NCI-H524 treated with DMSO at 0.1 percent for 48 hours (cell line): ENCODE measurements at regions not wholly inside any gene's neighbourhood (a gene's known extent, or its start where the extent isn't known, plus 50 kb on each side); places are given as distances from the start of the nearest gene placed in this dataset.

Experiments used
- DNase-seq: peaks from one replicate; lab custom pipeline; 2025; lab: John Stamatoyannopoulos, UW

DNA sequence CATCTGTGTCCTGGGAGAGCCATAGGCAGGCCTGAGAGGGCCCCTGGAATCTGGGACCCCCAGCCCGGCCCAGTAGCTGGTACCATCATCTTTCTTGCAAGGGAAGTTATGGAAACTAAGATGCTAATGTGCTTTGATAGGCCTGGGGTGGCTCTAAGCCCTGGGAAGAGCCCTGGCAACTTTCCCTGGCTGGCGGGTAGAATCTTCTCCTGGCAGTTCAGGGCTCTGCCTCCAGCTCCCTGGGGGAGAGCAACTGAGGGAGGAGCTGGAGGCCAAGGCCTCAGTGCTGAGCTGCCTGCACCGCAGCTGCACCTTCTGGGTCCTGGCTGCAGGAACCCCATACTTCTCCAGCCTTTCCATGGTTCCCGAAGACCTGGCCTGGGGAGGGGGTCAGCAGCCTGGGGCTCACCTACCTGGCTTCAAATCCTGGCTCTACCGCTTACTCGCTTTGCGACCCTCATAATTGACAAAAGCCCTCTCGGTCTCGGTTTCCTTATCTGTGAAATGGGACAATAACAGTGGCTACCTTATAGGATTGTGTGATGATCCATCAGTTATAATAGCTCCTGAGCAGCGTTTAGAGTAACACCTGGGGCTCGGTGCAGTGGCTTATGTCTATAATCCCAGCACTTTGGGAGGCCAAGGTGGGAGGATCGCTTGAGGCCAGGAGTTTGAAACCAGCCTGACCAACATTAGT lies 333.7 kb downstream of the SEC14L1 start:
- DNase-seq, result no peak

DNA sequence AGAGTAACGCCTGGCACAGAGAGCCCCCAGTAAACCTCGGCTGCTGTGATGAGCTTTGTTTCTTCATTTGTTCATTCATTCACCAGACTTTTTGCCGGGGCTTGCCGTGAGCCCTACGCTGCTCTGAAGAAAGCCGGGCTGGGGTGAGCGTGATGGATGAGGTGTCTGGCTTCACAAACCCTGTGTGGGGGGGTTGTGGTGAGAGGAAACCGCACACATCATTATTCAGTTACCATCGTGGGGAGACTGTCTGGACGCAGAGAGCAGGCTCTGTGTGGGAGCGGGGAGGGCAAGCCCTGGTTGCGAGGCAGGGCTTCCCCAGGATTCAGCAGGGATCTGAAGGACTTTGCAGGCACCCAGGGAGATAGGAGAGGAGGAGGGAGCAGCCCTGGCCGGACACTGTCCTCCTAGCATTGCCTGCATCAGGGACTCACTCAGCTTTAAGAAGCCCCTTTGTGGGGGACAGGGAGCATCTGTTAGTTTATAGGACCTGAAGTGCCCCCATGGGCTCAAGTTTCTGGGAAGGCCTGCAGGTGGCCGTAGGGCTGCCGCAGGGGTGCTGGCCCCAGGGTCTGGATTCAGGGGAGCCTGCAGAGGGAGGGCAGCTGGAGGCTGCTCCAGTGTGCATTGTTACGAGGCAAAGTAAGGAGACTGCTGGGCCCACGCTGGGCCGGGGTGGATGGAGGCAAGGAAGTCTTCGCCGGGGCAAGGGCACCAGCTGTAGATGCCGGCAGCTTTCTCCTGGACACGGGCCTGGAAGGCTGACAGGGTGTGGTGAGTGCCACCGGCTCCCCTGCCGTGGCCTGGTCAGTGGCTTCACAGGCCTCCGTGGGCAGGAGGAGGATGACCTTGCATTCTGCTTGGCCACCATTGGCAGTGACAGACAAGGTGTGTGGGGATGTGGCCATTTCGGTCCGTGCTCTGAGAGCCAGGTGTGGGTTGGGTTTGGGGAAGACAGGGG lies 334.5 kb downstream of the SEC14L1 start:
- DNase-seq, result no peak

DNA sequence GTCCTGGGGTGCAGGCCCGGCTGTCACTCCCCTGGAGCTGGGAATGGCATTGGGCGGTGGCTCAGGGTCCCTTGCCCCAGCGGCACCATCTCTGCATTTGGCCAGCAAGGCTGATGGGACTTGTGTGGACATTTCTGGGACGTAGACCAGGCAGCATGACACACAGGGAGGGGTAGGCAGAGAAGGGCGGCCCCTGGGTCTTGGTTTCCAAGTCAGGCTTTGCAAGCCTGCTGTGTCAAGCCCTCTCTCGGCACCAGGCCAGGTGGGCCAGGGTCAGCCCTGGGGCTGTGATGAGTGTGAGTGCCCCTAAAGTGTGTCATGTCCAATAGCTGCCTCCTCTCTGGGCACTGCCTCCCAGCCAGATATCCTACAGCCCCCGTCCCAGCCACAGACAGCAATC lies 335.2 kb downstream of the SEC14L1 start:
- DNase-seq, result no peak

DNA sequence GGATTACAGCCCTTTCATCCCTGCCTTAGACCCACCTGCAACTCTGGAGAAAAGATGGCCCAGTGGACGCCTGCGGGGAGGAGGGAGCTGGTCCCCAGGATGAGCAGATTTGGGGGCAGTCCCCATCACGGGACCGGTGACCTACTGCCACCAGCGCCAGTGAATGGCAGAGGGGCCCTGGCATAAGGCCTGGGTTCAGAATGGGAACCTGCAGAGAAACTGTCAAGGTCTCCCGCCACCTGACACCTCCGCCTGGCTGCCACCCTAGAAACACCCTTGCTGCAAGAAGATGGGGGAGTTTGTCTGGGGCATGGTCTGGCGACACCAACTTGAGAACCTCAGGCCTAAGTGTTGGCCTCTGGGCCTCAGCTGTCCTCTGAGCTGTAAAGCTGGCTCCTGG lies 335.7 kb downstream of the SEC14L1 start:
- DNase-seq, result no peak

GRCh38 chr17:77476931-77477805 lies 336.4 kb downstream of the SEC14L1 start:
- DNase-seq, result no peak

DNA sequence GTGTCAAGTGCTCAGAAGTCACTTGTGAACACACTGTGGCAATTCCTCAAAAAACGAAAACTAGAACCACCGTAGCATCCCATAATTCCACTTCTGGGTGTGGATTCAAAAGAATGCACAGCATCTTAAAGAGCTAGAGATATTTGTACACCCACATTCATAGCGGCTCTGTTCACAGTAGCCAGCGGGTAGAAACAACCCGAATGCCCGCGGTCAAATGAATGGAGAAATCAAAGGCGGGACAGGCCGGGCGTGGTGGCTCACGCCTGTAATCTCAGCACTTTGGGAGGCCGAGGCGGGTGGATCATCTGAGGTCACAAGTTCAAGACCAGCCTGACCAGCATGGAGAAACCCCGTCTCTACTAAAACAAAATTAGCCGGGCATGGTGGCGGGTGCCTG lies 337.5 kb downstream of the SEC14L1 start:
- DNase-seq, result no peak

DNA sequence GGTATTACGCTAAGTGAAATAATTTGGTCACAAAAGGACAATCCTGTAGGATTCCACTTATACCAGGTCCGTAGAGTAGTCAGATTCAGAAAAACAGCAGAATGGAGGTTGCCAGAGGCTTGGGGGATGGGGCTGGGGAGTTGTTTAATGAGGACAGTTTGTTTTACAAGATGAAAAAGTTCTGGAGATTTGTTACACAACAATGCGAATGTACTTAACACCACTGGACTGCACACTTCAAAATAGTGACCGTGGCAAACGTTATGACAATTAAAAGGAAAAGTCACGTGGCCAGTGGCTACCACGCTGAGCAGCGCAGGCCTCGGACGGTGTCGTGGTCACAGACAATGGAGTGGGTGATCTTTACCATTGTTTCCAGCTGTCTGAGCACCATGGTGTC lies 338.1 kb downstream of the SEC14L1 start:
- DNase-seq, result no peak

DNA sequence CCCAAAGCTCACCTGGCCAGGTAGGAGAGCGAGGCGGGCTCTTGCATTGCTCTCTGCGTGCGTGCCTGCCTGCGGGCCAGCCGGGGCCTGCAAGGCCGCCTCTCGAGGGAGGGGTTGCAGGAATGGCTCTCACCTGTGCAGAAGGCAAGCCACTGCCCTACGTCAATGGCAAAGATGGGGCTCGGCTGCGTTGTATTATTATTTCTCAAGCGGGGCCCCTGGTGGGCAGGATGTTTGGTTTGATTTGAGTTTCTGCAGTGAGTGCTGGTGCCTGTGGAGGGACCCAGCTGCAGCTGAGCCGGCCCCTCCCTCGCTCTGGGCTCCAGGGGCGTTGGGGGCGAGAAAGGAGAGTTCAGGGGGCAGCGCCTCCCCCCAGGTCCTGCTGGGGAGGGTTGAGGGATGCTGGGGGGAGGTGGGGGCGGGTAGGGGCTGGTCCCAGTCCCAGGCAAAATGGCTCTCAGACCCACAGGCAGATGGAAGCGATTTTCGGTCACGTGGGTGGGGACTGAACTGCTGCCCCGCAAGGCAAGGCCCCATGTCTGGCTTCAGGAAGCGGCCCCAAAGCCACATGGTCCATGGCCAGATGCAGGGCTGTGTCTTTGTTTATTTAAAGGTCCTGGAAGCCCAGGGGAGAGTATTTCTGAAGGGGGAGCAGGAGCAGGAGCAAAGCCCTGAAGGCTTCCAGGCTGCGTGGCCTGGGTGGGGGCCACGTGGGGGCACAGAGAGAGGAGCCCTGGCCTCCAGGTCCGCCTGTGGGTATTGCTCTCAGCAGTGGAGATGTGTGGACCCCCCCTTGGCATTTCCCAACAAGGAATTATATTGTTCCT lies 338.8 kb downstream of the SEC14L1 start:
- DNase-seq, result no peak

DNA sequence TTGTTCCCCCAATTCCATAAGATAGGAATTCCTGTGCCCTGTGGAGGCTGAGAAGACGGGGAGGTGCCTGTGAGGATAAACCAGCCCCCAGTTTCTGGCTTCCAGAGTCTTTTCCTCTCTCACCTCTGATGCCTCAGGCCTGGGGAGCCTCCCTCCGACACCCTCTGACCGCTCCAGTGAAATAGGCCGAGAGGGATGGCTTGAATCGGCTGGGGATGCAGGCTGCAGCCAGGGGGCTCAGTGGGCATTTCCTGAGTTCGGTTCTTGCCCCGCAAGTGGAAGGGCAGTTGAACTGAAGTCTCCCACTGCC lies 339.4 kb downstream of the SEC14L1 start:
- DNase-seq, result no peak

DNA sequence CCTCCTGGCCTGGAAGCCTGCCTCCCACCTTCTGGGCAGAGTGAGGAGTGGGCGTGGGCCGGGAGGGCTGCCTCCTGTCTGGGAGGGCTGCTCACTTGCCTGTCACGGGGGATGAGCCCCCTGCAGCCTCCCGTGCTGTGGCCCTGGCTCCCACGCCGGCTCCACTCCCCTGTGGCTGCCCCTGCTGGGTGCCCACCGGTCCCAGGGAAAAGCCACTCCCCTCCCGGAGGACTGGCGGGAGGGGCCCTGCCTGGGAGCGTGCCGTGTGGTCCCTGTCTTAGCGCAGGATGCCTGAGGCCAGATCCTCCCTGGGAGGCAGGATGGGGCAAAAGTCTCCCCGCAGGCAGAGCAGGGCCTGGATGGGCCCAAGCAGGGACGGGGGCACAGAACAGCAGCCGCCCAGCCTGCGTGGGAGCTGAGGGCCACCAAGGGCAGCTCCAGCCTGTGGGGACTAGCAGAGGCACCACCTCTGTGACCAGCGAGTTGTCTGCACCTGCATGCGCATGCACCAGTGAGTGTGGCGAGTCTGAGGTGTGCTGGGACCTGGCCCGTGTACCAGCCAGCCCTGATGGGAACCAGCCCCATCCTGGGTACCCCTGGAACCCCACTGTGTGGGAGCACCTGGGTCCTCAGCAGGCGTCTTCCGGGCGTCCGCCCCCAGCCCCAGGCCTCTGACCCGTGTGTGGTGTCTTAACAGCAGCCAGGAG lies 339.9 kb downstream of the SEC14L1 start:
- no peak for DNase-seq

GRCh38 chr17:77481476-77482374 lies 341.0 kb downstream of the SEC14L1 start:
- DNase-seq, result no peak

DNA sequence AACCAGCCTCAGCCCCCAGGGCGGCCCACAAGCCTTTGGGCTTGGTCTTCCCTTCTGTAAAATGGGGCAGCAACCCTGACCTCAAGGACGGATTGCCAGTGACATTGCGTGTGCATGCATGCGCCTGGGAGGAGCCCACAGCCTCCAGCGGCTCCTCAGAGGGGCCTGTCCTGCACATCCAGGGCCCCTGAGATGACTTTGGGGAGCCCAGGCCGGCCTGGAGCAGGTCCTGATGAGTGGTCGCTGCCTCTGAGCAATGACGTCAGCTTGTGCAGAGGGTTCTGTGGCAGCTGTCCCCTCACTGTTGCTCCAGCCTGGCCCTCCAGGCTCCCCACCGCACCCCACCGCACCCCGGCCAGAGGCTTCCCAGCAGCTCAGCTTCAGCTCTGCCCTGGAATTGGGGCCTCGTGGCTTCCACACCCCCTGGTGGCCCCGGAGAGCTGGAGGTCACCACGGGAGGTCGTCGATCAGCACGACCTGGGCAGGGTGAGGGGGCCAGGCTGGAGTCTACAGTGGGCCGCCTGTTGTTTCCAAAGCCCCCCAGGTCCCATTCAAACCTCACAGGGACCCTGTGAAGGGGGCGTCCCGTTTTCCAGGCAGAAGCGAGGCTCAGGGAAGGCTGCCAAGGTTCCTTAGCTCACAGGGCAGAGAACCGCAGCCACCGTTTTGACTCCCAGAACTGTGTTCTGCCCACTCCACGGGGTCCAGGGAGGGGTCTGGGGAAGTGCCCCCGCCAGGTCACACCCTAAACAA lies 341.8 kb downstream of the SEC14L1 start:
- DNase-seq, result no peak

DNA sequence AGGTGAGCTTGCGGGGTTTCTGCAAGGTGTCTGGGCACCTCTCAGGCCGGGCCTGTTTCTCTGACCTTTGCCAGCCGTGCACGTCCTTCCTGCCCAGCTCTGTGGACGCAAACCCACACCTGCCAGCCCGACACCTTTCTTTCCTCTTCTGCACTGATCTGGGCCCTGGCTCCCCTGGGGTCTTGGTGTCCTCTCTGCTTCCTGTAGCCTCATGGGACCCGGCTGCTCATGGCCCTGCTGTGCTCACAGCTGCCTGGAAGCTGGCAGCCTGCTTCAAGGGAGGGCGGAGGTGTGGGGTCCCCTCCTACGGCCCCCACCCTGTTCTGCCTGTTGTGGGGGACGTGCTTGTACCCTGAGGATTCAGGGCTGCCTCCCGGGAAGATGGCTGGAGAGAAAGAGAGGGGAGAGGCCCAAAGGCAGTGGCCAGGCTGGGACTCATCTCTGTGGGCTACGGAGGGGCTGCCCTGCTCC lies 342.4 kb downstream of the SEC14L1 start:
- no peak for DNase-seq

DNA sequence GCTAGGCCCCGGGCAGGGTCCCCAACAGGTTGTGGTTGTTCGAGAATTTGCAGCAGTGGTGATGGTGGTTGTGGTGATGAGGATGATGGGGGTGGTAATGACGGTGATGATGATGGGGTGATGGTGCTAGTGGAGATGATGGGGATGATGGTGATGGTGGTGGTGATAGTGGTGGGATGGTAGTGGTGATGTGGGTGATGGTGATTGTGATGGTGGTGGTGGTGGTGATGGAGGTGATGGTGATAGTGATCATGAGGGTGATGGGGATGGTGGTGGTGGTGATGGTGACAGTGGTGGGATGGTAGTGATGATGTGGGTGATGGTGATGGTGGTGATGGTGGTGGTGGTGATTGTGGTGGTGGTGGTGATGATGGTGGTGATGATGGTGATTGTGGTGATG lies 343.3 kb downstream of the SEC14L1 start:
- DNase-seq, result no peak

DNA sequence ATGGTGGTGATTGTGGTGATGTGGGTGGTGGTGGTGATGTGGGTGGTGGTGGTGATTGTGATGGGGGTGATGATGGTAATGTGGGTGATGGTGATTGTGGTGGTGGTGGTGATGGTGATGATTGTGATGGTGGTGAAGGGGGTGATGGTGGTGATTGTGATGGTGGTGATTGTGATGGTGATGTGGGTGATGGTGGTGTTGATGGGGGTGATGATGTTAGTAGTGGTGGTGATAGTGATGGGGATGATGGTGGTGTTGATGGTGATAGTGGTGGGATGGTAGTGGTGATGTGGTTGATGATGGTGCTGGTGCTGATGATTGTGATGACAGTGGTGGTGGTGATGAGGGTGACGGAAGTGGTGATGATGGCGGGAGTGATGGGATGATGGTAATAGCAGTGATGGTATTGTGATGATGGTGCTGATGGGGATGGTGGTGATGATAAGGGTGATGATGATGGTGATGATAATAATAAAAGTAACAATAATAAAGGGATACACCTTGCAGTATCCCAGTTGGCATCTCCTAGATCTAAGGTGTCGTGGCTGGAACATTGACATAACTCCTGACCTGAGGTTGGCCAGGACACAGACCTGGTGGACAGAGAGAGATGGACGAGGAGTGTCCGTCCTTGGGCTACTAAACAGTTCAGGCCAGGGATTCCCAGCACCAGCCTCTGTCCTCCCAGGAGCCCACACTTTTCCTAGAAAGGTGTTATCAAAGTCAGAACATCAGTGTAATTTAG lies 344.5 kb downstream of the SEC14L1 start:
- no peak for DNase-seq

DNA sequence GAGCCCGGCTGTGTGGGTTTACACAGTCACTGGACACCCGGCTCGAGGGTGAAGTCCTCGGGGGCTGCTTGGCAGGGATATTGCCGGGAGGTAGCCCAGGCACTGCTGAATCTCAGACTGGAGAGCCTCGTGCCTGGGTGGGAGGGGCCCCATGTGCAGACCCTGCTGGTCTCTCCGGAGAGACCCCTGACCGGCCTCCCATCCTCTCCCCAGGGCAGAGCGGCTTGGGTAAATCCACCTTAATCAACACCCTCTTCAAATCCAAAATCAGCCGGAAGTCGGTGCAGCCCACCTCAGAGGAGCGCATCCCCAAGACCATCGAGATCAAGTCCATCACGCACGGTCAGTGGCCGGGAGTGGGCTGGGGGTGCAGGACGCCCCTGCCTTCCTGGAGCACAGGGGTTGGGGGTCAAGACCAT lies 346.5 kb downstream of the SEC14L1 start:
- DNase-seq, result no peak

- no peak for DNase-seq
Measured at GRCh38 chr17:77487677-77488530, 347.1 kb downstream of the SEC14L1 start.
